Astrocyte (in vitro differentiated cells and primary cell): ENCODE measurements at regions not wholly inside any gene's neighbourhood (a gene's known extent, or its start where the extent isn't known, plus 50 kb on each side); places are given as distances from the start of the nearest gene placed in this dataset.

ENCODE experiments used
- EZH2 ChIP-seq: IDR thresholded peaks from 2 replicates; pipeline ENCODE4 v1.6.1; 2012; ENCODE audit warnings: mild to moderate bottlenecking, low read length, inconsistent platforms; ENCODE audit not compliant: insufficient read depth
- TF ChIP-seq, protein P1 (sequence below): IDR thresholded peaks from 2 replicates; pipeline ENCODE4 v1.5.1; 2011; ENCODE audit warnings: low read depth, mild to moderate bottlenecking, inconsistent platforms, low read length, moderate library complexity; ENCODE audit not compliant: insufficient read depth

DNA sequence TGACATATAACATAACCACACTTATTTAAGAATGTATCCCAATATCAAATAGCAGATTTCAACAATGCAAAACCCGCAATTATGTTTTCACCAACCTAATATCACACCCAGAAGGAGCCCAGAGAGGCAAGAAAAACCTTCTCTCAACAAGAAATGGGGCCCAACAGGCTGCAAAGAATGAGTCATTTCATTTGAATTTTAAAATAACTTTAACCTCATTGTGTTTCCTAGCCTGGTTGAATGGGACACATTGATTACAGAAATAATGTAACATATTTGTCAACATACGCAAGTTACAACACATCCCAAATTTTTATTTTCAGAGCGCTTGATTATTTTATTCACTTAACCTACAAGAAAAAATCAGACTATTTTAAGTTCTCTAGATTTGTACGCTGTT, 365.1 kb upstream of the SLCO3A1 start:
- TF ChIP-seq EZH2 = no peak
- TF ChIP-seq, protein P1, sequence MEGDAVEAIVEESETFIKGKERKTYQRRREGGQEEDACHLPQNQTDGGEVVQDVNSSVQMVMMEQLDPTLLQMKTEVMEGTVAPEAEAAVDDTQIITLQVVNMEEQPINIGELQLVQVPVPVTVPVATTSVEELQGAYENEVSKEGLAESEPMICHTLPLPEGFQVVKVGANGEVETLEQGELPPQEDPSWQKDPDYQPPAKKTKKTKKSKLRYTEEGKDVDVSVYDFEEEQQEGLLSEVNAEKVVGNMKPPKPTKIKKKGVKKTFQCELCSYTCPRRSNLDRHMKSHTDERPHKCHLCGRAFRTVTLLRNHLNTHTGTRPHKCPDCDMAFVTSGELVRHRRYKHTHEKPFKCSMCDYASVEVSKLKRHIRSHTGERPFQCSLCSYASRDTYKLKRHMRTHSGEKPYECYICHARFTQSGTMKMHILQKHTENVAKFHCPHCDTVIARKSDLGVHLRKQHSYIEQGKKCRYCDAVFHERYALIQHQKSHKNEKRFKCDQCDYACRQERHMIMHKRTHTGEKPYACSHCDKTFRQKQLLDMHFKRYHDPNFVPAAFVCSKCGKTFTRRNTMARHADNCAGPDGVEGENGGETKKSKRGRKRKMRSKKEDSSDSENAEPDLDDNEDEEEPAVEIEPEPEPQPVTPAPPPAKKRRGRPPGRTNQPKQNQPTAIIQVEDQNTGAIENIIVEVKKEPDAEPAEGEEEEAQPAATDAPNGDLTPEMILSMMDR = no peak
